ENCODE measurements at regions not wholly inside any gene's neighbourhood (a gene's known extent, or its start where the extent isn't known, plus 50 kb on each side); places are given as distances from the start of the nearest gene placed in this dataset.

GRCh38 chr4:3683744-3684421 lies 82.3 kb upstream of the ADRA2C start:
- Histone ChIP-seq H3K27ac (ENCODE audit: low read length) (no peak overlapping the region), H3K4me3 (ENCODE audit: low read length) (no peak overlapping the region), H3K36me3 (ENCODE audit: control insufficient read depth, insufficient read depth, low read length) (no peaks in the 10 kb centered on the region), H3K4me1 (ENCODE audit: control insufficient read depth, insufficient read depth, low read length) (peaks cover 8% of the 10 kb centered on the region), H3K27me3 (ENCODE audit: control insufficient read depth, insufficient read depth, low read length) (peaks cover 12% of the 10 kb centered on the region), H3K9me3 (replicated peaks; ENCODE audit: control insufficient read depth, low read depth, low read length) (no peaks in the 10 kb centered on the region)
- DNase-seq: no peak
- WGBS (ENCODE audit: insufficient coverage): 76% methylated on average over 20 of the region's 30 CpGs

GRCh38 chr4:3683077-3683743 lies 83.0 kb upstream of the ADRA2C start:
- no peak for DNase-seq
- no peaks in the 10 kb centered on the region for H3K9me3 ChIP-seq (replicated peaks; ENCODE audit: control insufficient read depth, low read depth, low read length)
- peaks cover 8% of the 10 kb centered on the region for H3K4me1 ChIP-seq (ENCODE audit: control insufficient read depth, insufficient read depth, low read length)
- no peaks in the 10 kb centered on the region for H3K36me3 ChIP-seq (ENCODE audit: control insufficient read depth, insufficient read depth, low read length)
- H3K4me3 ChIP-seq (ENCODE audit: low read length): no peak overlapping the region
- WGBS (ENCODE audit: insufficient coverage): 50% methylated on average over 23 of the region's 28 CpGs
- H3K27me3 ChIP-seq (ENCODE audit: control insufficient read depth, insufficient read depth, low read length): peaks cover 12% of the 10 kb centered on the region
- no peak overlapping the region for H3K27ac ChIP-seq (ENCODE audit: low read length)

- whole genome bisulfite sequencing (ENCODE audit: insufficient coverage): 74% methylated on average over 13 of the region's 19 CpGs
- Histone ChIP-seq H3K4me1 (ENCODE audit: control insufficient read depth, insufficient read depth, low read length) (peaks cover 8% of the 10 kb centered on the region), H3K36me3 (ENCODE audit: control insufficient read depth, insufficient read depth, low read length) (no peaks in the 10 kb centered on the region), H3K27ac (ENCODE audit: low read length) (no peak overlapping the region), H3K4me3 (ENCODE audit: low read length) (no peak overlapping the region), H3K9me3 (replicated peaks; ENCODE audit: control insufficient read depth, low read depth, low read length) (no peaks in the 10 kb centered on the region), H3K27me3 (ENCODE audit: control insufficient read depth, insufficient read depth, low read length) (peaks cover 14% of the 10 kb centered on the region)
- no peak for DNase-seq
Observed at GRCh38 chr4:3682236-3683076, 83.7 kb upstream of the ADRA2C start.

GRCh38 chr4:3681191-3681590 lies 85.0 kb upstream of the ADRA2C start:
- H3K27ac ChIP-seq (ENCODE audit: low read length): no peak overlapping the region
- H3K4me1 ChIP-seq (ENCODE audit: control insufficient read depth, insufficient read depth, low read length): peaks cover 8% of the 10 kb centered on the region
- H3K9me3 ChIP-seq (replicated peaks; ENCODE audit: control insufficient read depth, low read depth, low read length): no peaks in the 10 kb centered on the region
- H3K36me3 ChIP-seq (ENCODE audit: control insufficient read depth, insufficient read depth, low read length): no peaks in the 10 kb centered on the region
- WGBS (ENCODE audit: insufficient coverage): 69% methylated on average over 12 of the region's 14 CpGs
- H3K4me3 ChIP-seq (ENCODE audit: low read length): no peak overlapping the region
- peaks cover 17% of the 10 kb centered on the region for H3K27me3 ChIP-seq (ENCODE audit: control insufficient read depth, insufficient read depth, low read length)
- no peak for DNase-seq

GRCh38 chr4:3680656-3681055 lies 85.5 kb upstream of the ADRA2C start:
- peaks cover 17% of the 10 kb centered on the region for H3K27me3 ChIP-seq (ENCODE audit: control insufficient read depth, insufficient read depth, low read length)
- 84% methylated on average over 7 of the region's 16 CpGs for WGBS (ENCODE audit: insufficient coverage)
- H3K9me3 ChIP-seq (replicated peaks; ENCODE audit: control insufficient read depth, low read depth, low read length): no peaks in the 10 kb centered on the region
- no peaks in the 10 kb centered on the region for H3K36me3 ChIP-seq (ENCODE audit: control insufficient read depth, insufficient read depth, low read length)
- H3K27ac ChIP-seq (ENCODE audit: low read length): no peak overlapping the region
- H3K4me3 ChIP-seq (ENCODE audit: low read length): no peak overlapping the region
- DNase-seq: no peak
- peaks cover 11% of the 10 kb centered on the region for H3K4me1 ChIP-seq (ENCODE audit: control insufficient read depth, insufficient read depth, low read length)

DNA sequence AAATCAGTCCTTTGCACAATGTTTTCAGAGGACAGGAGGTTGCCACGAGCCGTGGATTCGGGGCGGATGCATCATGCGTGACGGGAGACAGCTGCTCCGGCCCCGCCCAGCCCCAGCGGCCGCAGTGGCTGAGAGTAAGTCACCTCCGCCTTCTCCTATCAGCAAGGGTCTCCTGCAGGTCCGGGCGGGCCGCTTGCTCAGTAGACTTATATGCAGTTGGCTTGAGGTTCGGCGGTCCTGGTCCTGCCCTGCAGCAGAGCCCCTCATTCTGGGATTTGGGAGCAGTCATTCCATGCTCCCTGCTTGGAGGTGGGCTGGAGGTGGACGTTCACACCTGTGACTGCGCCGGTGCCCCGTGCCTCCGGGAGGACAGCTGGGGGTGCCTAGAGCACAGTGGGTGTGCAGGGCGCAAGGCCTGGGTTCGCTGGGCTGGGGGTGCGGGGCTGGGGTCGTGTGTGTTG lies 86.3 kb upstream of the ADRA2C start:
- no peak overlapping the region for H3K27ac ChIP-seq (ENCODE audit: low read length)
- no peak overlapping the region for H3K4me3 ChIP-seq (ENCODE audit: low read length)
- WGBS (ENCODE audit: insufficient coverage): 44% methylated on average over 18 of the region's 25 CpGs
- peaks cover 17% of the 10 kb centered on the region for H3K27me3 ChIP-seq (ENCODE audit: control insufficient read depth, insufficient read depth, low read length)
- no peaks in the 10 kb centered on the region for H3K9me3 ChIP-seq (replicated peaks; ENCODE audit: control insufficient read depth, low read depth, low read length)
- peaks cover 14% of the 10 kb centered on the region for H3K4me1 ChIP-seq (ENCODE audit: control insufficient read depth, insufficient read depth, low read length)
- no peaks in the 10 kb centered on the region for H3K36me3 ChIP-seq (ENCODE audit: control insufficient read depth, insufficient read depth, low read length)
- DNase-seq: no peak

- Histone ChIP-seq H3K9me3 (replicated peaks; ENCODE audit: control insufficient read depth, low read depth, low read length) (no peaks in the 10 kb centered on the region), H3K36me3 (ENCODE audit: control insufficient read depth, insufficient read depth, low read length) (no peaks in the 10 kb centered on the region), H3K27me3 (ENCODE audit: control insufficient read depth, insufficient read depth, low read length) (peaks cover 10% of the 10 kb centered on the region), H3K4me3 (ENCODE audit: low read length) (no peak overlapping the region), H3K4me1 (ENCODE audit: control insufficient read depth, insufficient read depth, low read length) (peaks cover 14% of the 10 kb centered on the region), H3K27ac (ENCODE audit: low read length) (no peak overlapping the region)
- 61% methylated on average over 26 of the region's 26 CpGs for WGBS (ENCODE audit: insufficient coverage)
- no peak for DNase-seq
Observed at GRCh38 chr4:3679071-3679825, 86.9 kb upstream of the ADRA2C start.

GRCh38 chr4:3677748-3678070 lies 88.5 kb upstream of the ADRA2C start:
- Histone ChIP-seq H3K27ac (ENCODE audit: low read length) (no peak overlapping the region), H3K27me3 (ENCODE audit: control insufficient read depth, insufficient read depth, low read length) (peaks cover 12% of the 10 kb centered on the region)

DNA sequence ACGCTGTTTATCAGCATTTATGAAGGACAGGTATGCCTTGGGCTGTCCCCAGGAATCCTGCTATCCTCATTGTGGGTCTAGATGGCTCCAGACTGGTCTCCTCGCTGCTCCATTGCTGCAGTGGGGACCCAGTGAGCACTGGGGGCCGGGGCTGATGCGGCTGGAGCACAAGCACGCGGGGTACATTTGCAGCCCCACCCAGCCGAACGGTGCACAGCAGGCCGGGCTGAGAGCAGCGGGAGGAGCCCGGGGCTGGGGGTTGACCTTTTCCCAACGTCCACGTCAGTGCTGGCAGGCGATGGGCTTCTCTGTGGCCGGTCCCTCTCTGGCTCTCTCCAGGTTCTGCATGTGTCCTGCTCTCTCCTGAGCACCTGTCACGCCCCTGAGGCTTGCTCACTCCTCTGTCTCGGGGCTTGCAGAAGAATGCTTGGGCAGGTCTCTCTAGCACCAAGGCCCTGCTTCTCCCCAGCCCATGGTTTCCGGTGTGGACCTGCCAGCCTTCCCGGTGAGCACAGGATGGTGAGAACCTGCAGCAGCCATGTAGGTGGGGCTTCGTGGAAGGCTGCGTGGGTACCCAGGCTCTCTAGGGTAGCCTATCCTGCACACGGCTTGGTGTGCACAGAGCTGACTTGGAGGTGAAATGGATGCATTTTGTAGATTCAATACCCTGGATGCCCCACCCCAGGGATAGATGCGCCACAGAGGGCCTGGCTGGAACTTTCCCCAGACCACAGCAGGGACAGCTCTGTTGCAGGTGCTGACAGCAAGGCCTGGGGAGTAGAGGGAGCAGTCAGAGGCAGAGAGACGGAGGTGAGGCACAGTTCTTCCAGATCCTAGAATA lies 89.1 kb upstream of the ADRA2C start:
- Histone ChIP-seq H3K27me3 (ENCODE audit: control insufficient read depth, insufficient read depth, low read length) (peaks cover 12% of the 10 kb centered on the region), H3K27ac (ENCODE audit: low read length) (no peak overlapping the region), H3K9me3 (replicated peaks; ENCODE audit: control insufficient read depth, low read depth, low read length) (no peaks in the 10 kb centered on the region), H3K36me3 (ENCODE audit: control insufficient read depth, insufficient read depth, low read length) (no peaks in the 10 kb centered on the region), H3K4me3 (ENCODE audit: low read length) (no peak overlapping the region), H3K4me1 (ENCODE audit: control insufficient read depth, insufficient read depth, low read length) (peaks cover 14% of the 10 kb centered on the region)
- no peak for DNase-seq
- WGBS (ENCODE audit: insufficient coverage): 68% methylated on average over 23 of the region's 24 CpGs

More at GRCh38 chr4:3677748-3678070, 88.5 kb upstream of the ADRA2C start:
- DNase-seq: no peak
- Histone ChIP-seq H3K4me1 (ENCODE audit: control insufficient read depth, insufficient read depth, low read length) (peaks cover 14% of the 10 kb centered on the region), H3K9me3 (replicated peaks; ENCODE audit: control insufficient read depth, low read depth, low read length) (no peaks in the 10 kb centered on the region), H3K36me3 (ENCODE audit: control insufficient read depth, insufficient read depth, low read length) (no peaks in the 10 kb centered on the region), H3K4me3 (ENCODE audit: low read length) (no peak overlapping the region)
- 28% methylated on average over 7 of the region's 7 CpGs for WGBS (ENCODE audit: insufficient coverage)
